ENCODE measurements at regions not wholly inside any gene's neighbourhood (a gene's known extent, or its start where the extent isn't known, plus 50 kb on each side); places are given as distances from the start of the nearest gene placed in this dataset.

GRCh38 chr13:65936249-65936648 lies 1293.9 kb downstream of the PCDH9 start:
- TF ChIP-seq CTCF (IDR thresholded peaks at IDR 0.05) (no peak), POLR2A (IDR thresholded peaks at IDR 0.05) (no peak)
